HL-60 (cell line): ENCODE measurements at regions not wholly inside any gene's neighbourhood (a gene's known extent, or its start where the extent isn't known, plus 50 kb on each side); places are given as distances from the start of the nearest gene placed in this dataset.

Experiments used
- POLR2AphosphoS5 ChIP-seq: IDR thresholded peaks from 2 replicates; pipeline ENCODE4 v1.6.1; 2012; ENCODE audit warnings: low read depth
- TF ChIP-seq, protein P1 (sequence below): IDR thresholded peaks from one replicate; pipeline ENCODE4 v1.5.1; 2011; ENCODE audit warnings: low read length, control low read depth, inconsistent platforms; ENCODE audit not compliant: insufficient read depth

DNA sequence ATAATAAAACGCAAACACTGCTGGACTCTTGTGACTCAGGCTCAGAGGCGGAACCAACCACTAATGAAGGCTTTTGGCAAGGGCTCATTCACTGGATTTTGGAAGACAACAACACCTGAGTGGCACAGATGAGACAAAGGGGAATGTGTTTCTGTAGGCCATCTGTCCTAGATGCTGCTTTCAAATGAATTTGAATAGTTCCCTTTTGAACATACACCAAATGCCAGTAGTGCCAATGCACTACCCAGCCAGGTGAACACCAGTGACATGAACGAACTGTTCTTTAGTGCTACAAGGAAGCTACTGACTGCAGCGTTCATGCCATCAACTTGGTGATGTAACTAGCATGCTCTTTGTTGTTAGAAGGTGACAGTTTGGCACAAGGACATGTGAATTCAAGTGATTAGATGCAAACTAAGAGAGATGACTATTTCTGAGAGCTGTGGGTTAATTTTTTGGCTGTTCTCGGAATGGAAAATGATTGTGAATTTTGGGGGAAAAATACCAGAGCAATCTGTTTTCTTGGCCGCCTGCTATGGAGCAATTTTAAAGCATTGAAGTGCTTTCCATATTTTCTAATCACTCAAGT is 173.7 kb downstream of the SLC24A2 start:
- TF ChIP-seq, protein P1, sequence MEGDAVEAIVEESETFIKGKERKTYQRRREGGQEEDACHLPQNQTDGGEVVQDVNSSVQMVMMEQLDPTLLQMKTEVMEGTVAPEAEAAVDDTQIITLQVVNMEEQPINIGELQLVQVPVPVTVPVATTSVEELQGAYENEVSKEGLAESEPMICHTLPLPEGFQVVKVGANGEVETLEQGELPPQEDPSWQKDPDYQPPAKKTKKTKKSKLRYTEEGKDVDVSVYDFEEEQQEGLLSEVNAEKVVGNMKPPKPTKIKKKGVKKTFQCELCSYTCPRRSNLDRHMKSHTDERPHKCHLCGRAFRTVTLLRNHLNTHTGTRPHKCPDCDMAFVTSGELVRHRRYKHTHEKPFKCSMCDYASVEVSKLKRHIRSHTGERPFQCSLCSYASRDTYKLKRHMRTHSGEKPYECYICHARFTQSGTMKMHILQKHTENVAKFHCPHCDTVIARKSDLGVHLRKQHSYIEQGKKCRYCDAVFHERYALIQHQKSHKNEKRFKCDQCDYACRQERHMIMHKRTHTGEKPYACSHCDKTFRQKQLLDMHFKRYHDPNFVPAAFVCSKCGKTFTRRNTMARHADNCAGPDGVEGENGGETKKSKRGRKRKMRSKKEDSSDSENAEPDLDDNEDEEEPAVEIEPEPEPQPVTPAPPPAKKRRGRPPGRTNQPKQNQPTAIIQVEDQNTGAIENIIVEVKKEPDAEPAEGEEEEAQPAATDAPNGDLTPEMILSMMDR: no peak
- TF ChIP-seq POLR2AphosphoS5: no peak
